B cell (primary cell): ENCODE measurements at regions not wholly inside any gene's neighbourhood (a gene's known extent, or its start where the extent isn't known, plus 50 kb on each side); places are given as distances from the start of the nearest gene placed in this dataset.

Experiments used
- CTCF ChIP-seq: fragments of 200-600 bp; IDR thresholded peaks from one replicate; pipeline ENCODE4 v1.8.0; 2022; ENCODE audit warnings: antibody characterized with exemption, mild to moderate bottlenecking
- EZH2 ChIP-seq: IDR thresholded peaks from 2 replicates; pipeline ENCODE4 v1.6.1; 2012; ENCODE audit warnings: borderline replicate concordance, low read depth, mild to moderate bottlenecking, moderate library complexity, low read length; ENCODE audit not compliant: insufficient read depth, poor library complexity, severe bottlenecking

GRCh38 chr11:25583596-25583995, 748.3 kb upstream of the ANO3 start:
- TF ChIP-seq CTCF (no peak), EZH2 (no peak)
